CD4-positive, alpha-beta T cell treated with Interleukin-17A for 1 hour (primary cell): ENCODE measurements at regions not wholly inside any gene's neighbourhood (a gene's known extent, or its start where the extent isn't known, plus 50 kb on each side); places are given as distances from the start of the nearest gene placed in this dataset.

Experiments used
- DNase-seq: peaks from one replicate; pipeline ENCODE4 v3.0.0-alpha.2; 2020

DNA sequence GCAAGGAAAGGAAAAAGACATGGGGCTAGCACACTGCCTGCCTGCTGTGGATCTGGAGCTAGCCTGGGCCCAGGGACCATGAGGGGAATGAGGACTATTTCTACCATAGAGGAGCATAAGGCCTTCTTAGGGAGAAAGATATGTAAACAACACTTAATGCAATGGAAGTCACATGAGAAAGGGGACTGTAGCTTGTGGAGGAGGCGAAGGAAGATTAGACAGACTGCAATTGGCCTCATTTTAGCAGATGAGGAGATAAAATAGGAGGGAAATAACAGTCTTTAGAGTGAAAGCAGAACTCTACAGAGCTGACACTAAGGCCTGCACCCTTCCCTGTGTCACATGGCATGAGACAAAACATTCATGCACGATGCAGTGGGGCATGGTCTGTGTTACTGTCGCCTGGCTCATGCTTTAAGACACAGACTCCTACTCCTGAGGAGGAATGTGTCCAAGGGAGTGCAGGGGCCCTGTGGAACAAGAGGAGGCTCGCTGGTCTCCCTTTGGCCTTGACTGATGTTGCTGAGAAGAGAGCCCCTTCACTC lies 829.3 kb upstream of the IGFBP3 start:
- DNase-seq = no peak

DNA sequence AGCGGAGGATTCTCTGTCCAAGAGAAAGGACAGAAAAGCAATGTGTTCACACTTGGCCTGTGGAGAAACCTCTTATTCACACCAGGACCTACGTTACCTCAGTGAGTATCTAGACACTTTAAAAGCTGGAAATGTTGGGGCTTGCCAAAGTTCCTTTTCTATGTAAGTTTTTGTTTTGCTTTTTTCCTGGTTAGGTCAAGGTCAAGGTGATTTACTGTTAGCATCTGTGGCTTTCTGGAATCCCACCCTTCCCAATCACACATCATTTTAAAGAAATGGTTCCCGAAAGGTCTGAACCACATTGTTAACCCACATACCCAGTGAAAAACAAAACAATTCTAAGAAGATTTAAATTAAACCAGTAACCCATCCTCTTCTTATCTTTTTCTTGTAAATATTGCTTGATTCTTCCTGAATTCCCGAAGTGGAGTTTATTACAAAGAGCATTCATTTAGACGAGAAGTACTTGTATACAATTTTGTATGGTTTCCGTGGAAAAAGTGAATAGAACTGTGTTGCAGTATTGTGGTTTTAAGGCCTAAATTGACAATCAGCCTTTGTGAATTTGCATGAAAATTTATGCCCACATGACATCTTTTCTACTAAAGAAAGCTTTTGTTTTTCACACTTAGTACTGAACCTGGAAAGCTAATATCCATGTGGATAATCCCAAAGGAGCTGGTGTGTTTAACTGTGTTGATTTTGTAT lies 827.0 kb upstream of the IGFBP3 start:
- no peak for DNase-seq

DNA sequence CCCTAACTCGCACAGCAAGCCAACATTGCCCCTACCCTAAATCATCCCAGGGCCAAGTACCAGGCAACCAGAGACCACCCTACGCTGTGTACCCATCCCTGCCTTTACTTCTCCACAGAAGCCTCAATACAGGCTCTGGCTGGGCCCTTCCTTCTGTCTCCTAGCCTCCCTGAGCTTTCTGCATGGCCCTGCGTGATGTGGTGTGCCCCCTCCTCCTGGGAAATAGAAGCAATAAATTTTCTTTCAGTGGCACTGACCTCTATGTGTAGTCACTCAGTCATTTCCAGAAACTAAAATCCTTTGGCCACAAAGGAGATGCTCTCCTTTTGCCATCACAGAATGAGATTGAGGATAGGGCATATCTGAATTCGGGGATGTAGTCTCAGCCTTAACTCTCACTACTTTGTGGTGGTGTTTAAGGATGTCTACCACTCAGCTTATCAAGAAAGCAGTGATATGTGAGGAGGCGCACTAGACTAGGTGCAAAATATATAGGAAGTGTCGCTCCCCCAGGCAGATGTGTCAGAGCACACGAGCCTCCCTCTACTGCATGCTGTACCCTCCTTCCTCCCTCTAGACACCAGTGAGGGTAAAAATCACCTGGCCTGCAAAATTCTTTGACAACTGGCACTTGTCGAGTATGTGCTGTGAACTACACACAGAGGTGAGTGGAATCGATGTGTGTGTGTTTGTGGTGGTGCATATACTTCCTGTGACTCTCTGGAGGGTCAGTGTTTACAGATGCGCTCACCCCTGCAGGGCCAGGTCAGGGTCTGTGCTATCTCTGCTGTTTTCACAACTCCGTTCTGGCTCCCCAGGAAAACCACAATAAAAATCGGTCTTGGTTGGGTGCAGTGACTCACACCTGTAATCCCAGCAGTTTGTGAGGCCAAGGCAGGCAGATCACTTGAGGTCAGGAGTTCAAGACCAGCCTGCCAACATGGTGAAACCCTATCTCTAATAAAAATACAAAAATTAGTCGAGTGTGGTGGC lies 825.9 kb upstream of the IGFBP3 start:
- DNase-seq = no peak

DNA sequence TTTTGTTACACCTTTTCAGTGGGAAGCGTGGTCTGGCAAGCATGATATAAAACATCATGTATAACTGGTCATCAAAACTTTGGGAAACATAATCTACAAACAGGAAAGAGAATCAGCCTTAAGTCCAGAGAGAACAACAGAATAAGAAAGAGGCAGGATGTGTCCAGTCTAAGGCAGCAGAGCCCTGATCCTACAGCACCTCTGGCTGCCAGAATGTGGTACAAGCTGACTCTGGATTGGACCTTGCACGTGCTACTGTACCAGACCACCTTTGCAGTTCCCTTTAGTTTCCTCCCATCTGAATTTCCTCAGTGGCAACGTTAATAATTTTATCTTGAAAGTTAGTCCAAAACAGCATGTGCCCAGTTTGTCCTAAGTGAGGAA lies 824.6 kb upstream of the IGFBP3 start:
- no peak for DNase-seq

DNA sequence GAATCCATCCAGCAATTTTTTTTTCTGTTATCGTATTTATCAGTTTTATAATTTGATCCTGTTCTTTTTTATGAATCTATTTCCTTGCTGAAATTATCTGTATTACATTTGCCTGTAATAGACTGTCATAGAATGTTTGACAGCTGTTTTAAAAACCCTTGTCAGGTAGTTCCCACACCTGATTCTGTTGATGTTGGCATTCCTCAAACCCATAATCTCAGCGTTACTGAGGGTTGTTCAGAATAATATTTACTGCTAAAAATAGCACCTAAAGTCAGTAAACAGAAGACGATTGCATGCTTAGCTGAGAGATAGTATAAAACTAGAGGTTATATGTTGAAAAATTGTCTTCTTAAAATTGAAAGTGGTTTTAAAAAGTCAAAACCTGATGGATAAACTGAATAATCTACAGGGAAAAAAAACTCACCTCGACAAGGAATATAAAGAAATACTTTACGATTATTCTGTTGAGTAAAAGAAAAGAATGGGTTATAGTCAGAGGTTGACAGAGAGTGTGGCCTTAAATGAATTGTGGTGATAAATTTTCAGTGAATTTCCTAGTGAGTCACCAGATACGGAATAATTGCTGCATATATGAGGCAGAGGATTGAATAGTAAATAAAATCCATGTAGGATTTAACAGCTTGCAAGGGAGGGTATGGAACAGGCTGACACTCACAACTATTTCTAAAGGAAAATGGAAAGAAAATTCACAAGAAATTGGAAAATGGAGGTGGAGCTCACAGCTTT lies 824.1 kb upstream of the IGFBP3 start:
- no peak for DNase-seq

DNA sequence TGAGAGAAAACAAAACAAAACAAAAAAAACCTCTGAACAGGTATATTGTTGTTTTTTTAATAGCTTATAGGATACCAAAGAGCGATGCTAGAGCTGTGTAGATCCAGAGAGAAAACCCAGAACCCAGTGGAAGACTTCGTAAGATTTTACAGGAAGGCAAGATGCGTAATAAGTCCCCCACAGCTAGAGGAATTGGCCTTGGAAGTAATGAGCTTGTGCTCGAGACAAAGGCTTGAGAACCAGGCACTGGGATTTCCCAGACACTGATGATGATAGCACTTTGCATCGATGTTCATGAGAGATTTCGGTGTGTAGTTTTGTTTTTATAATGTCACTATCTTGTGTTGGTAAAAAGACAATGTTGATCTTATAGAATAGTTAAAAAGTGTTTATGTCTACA lies 821.5 kb upstream of the IGFBP3 start:
- no peak for DNase-seq

DNA sequence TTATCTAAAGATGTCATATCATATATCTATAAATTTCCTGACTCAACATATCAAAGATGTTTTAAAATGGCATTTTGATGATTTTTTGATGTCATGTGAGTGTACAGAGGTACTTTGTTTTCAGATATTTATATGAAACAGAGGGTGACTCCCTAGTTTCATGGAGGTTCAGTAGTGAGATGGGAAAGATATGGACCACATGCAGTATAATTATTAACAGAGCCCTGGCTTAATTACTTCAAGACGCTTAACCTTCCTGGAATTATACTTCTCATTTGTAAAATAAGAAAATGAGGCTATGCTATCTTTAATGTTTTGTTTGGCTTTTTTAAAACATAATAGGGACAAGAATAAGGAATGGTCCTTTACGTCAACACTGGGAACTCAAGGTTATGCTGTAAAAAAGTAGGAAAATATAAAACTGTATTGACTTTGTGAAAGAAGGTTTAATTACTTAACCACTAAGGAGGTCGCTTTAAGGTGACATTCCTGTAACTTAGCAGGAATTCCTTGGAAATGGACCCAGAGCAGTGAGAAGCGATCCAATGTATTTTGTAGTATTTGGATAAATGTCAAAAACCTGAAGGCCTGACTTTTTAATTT lies 821.0 kb upstream of the IGFBP3 start:
- no peak for DNase-seq

DNA sequence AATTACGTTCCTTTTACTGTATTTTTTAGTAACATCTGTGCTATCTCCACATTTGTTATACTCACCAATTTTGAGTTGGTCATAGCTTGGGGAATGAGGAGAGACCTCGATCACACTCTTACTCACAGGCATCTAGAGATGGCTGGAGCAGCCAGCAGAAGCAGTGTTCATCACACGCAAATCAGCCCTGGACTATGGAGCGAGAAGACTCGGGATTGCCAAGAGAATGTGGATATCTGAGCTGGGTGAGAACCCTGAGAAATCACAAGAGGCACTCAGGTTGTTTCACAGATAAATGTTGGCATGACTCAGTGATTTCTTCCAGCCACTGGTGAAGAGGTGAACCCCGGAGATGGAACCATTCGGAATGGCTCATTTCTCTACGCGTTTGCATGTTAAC lies 820.1 kb upstream of the IGFBP3 start:
- no peak for DNase-seq

DNA sequence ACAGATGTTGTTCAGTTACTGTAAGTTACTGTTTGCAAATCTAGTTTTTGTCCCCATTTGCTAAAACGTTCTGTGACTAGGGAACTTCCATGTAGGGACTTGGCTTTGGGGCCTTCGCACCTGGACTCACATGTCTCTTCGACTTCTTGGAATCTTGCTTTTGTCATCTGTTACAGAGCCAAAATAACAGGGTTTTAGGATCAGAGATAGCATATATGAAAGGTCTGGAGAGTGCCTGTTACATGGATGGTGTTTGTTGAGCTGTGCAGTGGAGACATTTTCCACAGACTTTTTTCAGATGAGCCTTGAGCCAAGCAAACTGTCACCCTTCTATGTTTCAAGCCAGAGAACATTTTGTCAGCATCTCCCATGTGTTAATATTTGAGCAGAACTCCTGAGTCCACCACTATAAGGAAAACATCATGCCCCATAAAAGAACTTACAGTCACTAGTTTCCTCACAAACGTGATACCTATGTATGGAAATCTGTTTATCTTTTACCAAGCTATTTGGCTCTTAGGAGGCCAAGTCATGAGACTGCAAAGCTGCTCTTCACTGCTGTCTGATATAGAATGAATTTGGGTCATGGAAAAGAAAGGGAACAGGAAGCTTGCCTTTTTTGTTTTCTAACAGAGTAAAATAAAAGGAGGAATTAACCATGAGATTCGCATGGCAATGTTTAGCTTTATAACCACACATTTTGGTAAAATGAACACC lies 818.6 kb upstream of the IGFBP3 start:
- no peak for DNase-seq

DNA sequence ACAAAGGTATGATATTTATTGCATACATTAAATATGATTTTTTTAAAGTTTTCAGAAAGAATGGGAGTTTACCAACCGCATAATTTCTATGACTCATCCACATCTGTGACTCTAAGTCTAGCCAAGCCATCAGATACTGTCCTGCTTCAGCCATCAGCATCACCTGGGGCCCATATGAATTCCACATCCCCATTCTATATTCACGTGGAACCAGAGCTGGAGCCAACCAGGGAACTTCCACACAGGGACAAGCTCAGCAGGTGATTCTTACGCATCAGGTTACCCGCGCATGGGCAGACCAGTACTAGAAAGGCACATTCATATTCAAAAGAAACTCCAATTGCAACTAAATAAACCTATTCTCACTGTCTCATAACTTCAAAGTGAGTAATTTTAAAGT lies 817.7 kb upstream of the IGFBP3 start:
- DNase-seq = no peak

DNA sequence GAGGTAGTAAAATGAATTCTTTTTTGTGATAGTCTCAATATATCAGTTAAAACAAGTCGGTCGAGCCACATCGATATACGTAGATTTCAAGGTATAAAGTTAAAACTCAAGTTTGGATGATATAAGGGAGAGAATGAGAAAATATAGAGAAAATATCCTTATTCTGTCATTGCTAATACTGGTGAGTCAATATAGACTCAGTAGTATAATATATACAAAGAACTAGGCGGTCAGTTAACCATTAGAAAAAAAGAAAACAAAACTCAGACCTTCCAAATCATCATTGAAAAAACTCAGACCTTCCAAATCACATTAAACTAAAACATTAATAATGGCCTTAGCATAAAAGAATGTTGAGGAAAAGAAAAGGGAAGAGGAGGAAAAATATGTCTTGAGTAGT lies 817.1 kb upstream of the IGFBP3 start:
- DNase-seq = no peak

DNA sequence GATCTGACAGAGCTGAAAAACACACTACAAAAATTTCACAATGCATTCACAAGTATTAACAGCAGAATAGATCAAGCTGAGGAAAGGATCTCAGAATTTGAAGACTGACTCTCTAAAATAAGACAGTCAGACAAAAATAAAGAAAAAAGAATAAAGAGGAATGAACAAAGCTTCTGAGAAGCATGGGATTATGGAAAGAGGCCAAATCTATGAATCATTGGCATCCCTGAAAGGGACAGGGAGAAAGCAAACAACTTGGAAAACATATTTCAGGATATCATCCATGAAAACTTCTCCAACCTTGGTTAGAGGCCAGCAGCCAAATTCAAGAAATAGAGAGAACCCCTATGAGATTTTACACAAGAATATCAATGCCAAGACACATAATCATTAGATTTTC lies 804.8 kb upstream of the IGFBP3 start:
- DNase-seq = no peak

DNA sequence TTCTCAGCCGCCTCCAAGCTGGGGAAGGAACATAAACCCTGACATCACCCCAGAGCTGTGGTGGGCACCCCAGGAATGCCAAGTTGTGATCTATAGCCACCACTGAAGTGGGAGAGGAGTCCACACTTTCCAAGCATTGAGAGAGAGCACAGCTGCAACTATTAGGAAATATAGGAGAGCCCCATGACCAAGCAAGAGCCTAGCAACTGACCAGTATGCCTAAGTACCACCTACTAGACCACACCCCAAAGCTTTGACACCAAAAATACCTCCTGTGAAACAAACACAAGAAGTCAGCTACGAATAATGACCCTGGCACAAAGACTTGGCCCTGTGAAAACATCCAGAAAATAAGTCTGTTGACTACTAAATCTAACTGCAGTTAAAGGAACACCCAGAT lies 804.1 kb upstream of the IGFBP3 start:
- DNase-seq = no peak

DNA sequence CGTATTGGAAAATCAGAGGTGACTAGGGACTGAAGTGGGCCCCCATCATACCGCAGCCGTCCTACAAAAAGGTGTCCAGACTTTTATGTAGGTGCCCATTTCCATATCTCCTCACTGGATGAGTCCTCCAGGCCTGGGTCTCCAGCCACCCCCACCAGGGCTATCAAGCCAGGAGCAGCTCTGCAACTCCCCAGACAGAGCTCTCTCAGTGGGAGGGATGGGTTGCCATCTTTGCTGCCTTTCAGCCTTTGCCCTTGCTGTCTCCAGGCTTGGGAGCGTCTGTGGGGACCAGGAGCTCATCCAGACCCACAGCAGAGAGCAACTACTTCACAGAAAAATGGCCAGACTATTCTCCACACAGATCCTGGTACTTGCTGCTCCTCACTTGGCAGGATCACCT lies 802.7 kb upstream of the IGFBP3 start:
- DNase-seq = no peak

DNA sequence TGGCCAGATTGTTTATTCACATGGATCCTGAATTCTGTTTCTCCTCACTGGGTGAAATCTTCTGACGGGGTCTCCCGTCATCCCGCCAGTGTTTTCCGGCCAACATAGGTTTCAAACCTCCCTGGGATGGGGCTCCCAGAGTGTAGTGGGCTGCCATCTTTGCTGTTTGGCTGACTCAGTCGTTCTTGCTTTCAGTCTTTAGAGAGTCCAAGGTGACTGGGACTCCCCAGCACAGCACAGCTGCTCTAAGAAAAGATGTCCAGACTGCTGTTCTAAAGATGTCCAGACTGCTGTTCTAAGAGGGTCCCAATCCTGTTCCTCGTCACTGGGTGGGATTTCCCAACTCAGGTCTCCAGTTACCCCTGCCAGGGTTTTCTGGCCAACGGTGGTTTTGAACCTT lies 801.9 kb upstream of the IGFBP3 start:
- DNase-seq = no peak

DNA sequence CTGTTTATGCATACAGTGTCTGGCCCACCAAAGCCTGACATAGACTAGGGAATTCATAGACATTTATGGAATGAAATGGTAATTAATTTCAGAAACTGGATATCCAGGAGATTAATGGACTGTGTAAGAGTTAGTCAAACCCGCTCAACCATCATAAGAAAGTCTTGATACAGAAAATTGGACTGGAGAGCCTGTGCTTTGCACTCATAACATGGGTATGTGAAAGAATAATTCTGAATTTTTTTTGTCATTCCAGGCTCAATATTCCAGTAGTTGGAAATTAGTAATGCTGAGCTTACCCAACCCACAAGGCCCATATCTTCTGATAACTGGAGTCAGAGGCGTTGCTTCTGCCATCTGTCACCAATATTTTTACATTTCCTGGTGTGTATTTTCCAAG lies 799.7 kb upstream of the IGFBP3 start:
- no peak for DNase-seq

DNA sequence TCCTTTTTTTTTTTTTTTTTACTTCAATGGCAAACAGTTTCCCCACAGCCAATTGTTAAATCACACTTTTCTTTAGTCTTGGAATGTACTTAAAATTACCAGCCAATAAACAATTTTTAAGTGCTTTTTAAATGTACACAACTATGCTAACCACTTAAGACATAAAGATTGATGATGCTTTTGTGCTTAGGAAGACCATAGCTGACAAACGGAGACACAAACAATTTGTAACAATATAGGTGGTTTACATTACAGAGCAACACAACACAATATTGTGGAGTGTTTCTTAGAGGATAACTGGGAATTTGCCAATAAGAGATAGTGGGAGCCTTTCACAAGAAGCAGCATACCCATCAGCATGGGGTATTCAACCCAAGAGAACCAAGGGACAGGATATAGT lies 798.5 kb upstream of the IGFBP3 start:
- no peak for DNase-seq

DNA sequence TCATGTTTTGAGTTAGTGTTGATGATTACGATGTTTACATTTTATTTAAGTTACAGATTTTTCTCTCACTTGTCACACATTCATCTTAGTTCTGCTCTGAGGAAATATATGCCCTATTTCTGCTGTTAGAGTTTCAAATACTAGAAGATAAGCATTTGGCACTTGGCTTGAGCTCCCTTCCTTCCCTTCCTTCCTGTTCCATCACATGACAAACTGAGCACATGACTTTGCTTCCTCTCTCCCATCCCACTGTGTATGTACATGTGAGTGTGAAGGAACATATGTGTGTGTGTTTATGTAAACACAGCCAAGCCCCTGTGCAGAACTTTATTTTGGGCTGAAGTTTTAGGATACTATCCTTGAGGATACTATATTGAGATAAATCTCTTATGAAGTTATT lies 795.9 kb upstream of the IGFBP3 start:
- no peak for DNase-seq

DNA sequence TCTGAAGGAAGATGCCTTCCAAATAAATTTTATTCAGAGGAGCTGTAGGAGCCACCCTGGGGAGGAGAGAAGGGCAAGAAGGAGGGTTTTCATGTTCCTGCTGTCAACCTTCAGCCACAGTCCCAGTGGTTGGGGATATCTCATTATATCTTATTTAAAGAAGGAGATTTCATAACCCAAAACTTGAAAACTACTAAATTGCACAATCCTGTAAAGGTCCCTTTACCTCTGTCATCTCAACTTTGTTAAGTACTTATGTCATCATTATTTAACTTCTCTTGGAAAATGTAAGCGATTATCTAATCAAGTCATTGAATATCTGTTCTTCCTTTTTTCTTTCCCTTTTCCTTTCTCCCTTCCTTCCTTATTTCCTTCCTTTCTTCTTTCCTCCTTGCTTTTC lies 794.5 kb upstream of the IGFBP3 start:
- DNase-seq = no peak

DNA sequence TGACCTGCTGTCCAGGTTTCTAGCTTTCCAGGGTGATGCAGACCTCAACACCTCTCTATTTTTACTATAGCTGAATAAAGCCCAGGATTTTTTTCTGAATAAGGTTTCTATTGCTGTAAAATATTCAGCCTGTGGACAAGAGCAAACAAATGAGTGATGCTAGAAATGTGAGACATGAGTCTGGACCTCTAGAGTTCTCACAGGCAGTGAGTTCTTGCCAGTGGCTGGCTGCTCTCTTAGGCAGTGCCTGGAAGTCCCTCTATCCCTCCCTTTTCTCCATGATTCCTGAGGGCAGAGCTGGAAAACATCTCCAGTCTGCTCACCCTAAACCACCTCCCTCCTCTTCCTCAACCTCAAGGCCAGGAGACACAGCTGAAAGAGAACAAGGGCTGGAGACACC lies 793.8 kb upstream of the IGFBP3 start:
- DNase-seq = no peak

DNA sequence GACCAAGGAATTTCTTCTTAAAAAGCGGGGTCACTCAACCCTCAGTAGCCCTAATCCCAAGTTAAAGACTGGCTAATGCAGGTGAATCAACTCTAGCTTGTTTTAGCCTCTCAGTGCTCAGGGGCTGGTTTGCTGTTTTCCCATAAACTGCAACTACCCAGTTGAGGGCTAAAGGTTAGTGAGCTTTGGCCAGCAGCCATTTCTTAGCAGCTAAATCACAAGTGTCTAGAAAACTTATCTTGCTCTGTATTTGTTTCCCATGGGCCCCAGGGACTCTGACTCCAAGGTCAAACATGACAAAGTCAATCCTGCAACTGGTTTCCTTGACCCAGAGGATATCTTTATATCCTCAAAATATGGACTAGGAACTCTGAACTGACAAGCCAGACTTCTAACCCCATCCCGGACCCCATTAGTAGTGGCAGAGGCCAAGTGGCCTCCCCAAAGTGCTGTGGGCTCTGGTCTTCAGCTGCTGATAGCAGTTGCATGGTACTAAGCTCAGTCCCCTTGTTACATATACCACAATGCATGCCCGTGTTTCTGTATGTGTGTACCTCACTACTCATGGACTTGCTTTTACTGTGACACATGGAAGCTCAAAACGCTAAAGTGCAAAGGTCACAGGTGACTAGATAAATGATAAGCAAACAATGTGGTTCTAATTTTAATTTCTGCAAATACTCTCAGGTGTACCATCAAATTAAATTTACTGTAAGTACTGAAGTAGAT lies 793.0 kb upstream of the IGFBP3 start:
- DNase-seq = no peak

DNA sequence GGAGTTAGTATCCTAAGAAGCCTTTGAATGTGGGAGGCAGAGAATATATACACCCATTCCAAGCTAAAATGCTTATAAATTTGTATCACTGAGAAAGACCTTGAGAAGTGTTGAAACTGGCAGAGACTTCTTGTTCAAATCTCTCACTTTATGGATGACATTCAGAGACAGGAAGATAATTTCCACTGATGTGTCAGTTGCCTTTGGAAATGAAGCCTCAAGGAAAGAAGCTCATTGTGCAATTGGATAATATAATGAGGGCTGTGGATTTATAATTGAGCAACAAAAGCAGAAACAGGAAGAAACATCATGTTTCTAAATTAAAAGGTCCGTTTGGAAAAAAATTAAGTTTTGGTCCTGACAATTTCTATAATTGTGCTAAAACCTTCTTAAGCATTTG lies 789.9 kb upstream of the IGFBP3 start:
- no peak for DNase-seq
